ENCODE measurements at regions not wholly inside any gene's neighbourhood (a gene's known extent, or its start where the extent isn't known, plus 50 kb on each side); places are given as distances from the start of the nearest gene placed in this dataset.

DNA sequence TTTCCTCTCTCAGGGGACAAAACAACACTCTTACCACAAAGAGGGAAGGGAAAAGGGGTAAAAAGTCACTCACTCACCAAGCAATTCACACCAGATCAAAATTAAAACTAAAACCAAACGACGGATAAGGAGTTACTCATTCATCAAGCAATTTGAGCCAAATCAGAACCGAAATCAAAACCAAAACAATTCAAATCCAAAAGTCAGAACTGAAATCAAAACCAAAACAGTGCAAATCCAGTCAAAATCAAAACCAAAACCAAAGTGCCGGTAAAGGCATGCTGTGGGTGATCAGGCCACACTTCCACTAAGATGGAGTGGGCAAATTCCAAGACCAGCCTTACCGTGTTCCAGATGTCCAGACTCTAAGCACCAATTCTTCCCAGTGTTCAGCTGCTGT is 717.9 kb downstream of the AMY1C start:
- H3K4me2 ChIP-seq (ENCODE audit: insufficient read depth, low read length) = no peak overlapping the region
- H3K79me2 ChIP-seq (ENCODE audit: insufficient read depth, low read length) = no peaks in the 10 kb centered on the region
- no peaks in the 10 kb centered on the region for H3K27me3 ChIP-seq (ENCODE audit: insufficient read depth, low read length, poor library complexity)
- no peak for ATAC-seq (ENCODE audit: insufficient read depth, low read depth)
- no peaks in the 10 kb centered on the region for H3K9me3 ChIP-seq (ENCODE audit: insufficient read depth, low read length, severe bottlenecking)
- DNase-seq = no peak
- no peaks in the 10 kb centered on the region for H3K4me1 ChIP-seq (ENCODE audit: insufficient read depth, low read length)
- no peak overlapping the region for H3K4me3 ChIP-seq (ENCODE audit: low read depth in 1 of 2, low read length in 2 of 2)
- no peaks in the 10 kb centered on the region for H4K20me1 ChIP-seq (ENCODE audit: insufficient read depth, low read length)
- H3K27ac ChIP-seq (ENCODE audit: low read length) = no peak overlapping the region
- TF ChIP-seq CTCF (IDR thresholded peaks at IDR 0.05; ENCODE audit: borderline replicate concordance, extremely low read depth, low read length, poor library complexity, severe bottlenecking) = no peak
- no peaks in the 10 kb centered on the region for H3K36me3 ChIP-seq (ENCODE audit: insufficient read depth, low read length)
- H3K9ac ChIP-seq (ENCODE audit: low read depth, low read length) = no peak overlapping the region
- no peak overlapping the region for H2AFZ ChIP-seq (ENCODE audit: low read depth, low read length)

DNA sequence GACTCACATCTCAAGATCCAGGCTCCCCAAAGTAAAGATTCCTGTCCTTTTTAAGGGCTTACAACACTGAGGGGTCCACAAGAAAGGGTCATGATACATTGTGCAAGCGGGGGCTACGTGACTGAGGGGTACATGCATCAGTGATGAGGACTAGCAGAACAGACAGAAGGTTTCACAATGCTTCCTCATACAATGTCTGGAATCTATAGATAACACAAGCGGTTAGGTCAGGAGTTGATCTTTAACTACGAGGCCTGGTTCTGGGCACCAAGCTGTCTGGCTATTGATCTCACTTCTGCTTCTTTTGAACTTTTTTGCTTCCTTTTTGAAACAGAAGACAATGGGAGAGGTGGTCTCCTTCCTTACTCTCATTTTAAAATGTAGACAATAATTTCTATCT is 718.6 kb downstream of the AMY1C start:
- Histone ChIP-seq H3K79me2 (ENCODE audit: insufficient read depth, low read length) (no peaks in the 10 kb centered on the region), H3K4me1 (ENCODE audit: insufficient read depth, low read length) (no peaks in the 10 kb centered on the region), H3K36me3 (ENCODE audit: insufficient read depth, low read length) (no peaks in the 10 kb centered on the region), H2AFZ (ENCODE audit: low read depth, low read length) (no peak overlapping the region), H3K27me3 (ENCODE audit: insufficient read depth, low read length, poor library complexity) (no peaks in the 10 kb centered on the region), H3K9me3 (ENCODE audit: insufficient read depth, low read length, severe bottlenecking) (no peaks in the 10 kb centered on the region), H3K9ac (ENCODE audit: low read depth, low read length) (no peak overlapping the region), H4K20me1 (ENCODE audit: insufficient read depth, low read length) (no peaks in the 10 kb centered on the region), H3K27ac (ENCODE audit: low read length) (no peak overlapping the region), H3K4me3 (ENCODE audit: low read depth in 1 of 2, low read length in 2 of 2) (no peak overlapping the region), H3K4me2 (ENCODE audit: insufficient read depth, low read length) (no peak overlapping the region)
- ATAC-seq (ENCODE audit: insufficient read depth, low read depth) = no peak
- TF ChIP-seq EZH2 (IDR thresholded peaks at IDR 0.05; ENCODE audit: borderline replicate concordance, low read depth, low read length, severe bottlenecking) = no peak
- no peak for DNase-seq

GRCh38 chr1:104476126-104476525 is 726.4 kb downstream of the AMY1C start:
- Histone ChIP-seq H3K4me3 (ENCODE audit: low read depth in 1 of 2, low read length in 2 of 2) (no peak overlapping the region), H4K20me1 (ENCODE audit: insufficient read depth, low read length) (no peaks in the 10 kb centered on the region), H3K4me1 (ENCODE audit: insufficient read depth, low read length) (no peaks in the 10 kb centered on the region), H2AFZ (ENCODE audit: low read depth, low read length) (no peak overlapping the region), H3K9ac (ENCODE audit: low read depth, low read length) (no peak overlapping the region), H3K27me3 (ENCODE audit: insufficient read depth, low read length, poor library complexity) (no peaks in the 10 kb centered on the region), H3K36me3 (ENCODE audit: insufficient read depth, low read length) (no peaks in the 10 kb centered on the region), H3K4me2 (ENCODE audit: insufficient read depth, low read length) (no peak overlapping the region), H3K79me2 (ENCODE audit: insufficient read depth, low read length) (no peaks in the 10 kb centered on the region), H3K9me3 (ENCODE audit: insufficient read depth, low read length, severe bottlenecking) (no peaks in the 10 kb centered on the region), H3K27ac (ENCODE audit: low read length) (no peak overlapping the region)
- DNase-seq = no peak
- no peak for ATAC-seq (ENCODE audit: insufficient read depth, low read depth)
- TF ChIP-seq CTCF (IDR thresholded peaks at IDR 0.05; ENCODE audit: borderline replicate concordance, extremely low read depth, low read length, poor library complexity, severe bottlenecking) (no peak), EZH2 (IDR thresholded peaks at IDR 0.05; ENCODE audit: borderline replicate concordance, low read depth, low read length, severe bottlenecking) (no peak)

GRCh38 chr1:104488296-104489015 is 738.8 kb downstream of the AMY1C start:
- Histone ChIP-seq H4K20me1 (ENCODE audit: insufficient read depth, low read length) (no peaks in the 10 kb centered on the region), H3K4me3 (ENCODE audit: low read depth in 1 of 2, low read length in 2 of 2) (no peak overlapping the region), H3K4me1 (ENCODE audit: insufficient read depth, low read length) (no peaks in the 10 kb centered on the region), H3K79me2 (ENCODE audit: insufficient read depth, low read length) (no peaks in the 10 kb centered on the region), H3K27ac (ENCODE audit: low read length) (no peak overlapping the region), H2AFZ (ENCODE audit: low read depth, low read length) (no peak overlapping the region), H3K9ac (ENCODE audit: low read depth, low read length) (no peak overlapping the region), H3K36me3 (ENCODE audit: insufficient read depth, low read length) (no peaks in the 10 kb centered on the region), H3K27me3 (ENCODE audit: insufficient read depth, low read length, poor library complexity) (no peaks in the 10 kb centered on the region), H3K4me2 (ENCODE audit: insufficient read depth, low read length) (no peak overlapping the region), H3K9me3 (ENCODE audit: insufficient read depth, low read length, severe bottlenecking) (no peaks in the 10 kb centered on the region)
- DNase-seq = no peak
- no peak for TF ChIP-seq EZH2 (IDR thresholded peaks at IDR 0.05; ENCODE audit: borderline replicate concordance, low read depth, low read length, severe bottlenecking)
- TF ChIP-seq CTCF (IDR thresholded peaks at IDR 0.05; ENCODE audit: borderline replicate concordance, extremely low read depth, low read length, poor library complexity, severe bottlenecking) = no peak
- no peak for ATAC-seq (ENCODE audit: insufficient read depth, low read depth)
